Endodermal cell (in vitro differentiated cells): ENCODE measurements at regions not wholly inside any gene's neighbourhood (a gene's known extent, or its start where the extent isn't known, plus 50 kb on each side); places are given as distances from the start of the nearest gene placed in this dataset.

Experiments
- DNase-seq: peaks from one replicate; pipeline ENCODE4 v3.0.0-alpha.2; 2017
- H3K27ac ChIP-seq: 2 replicates; pipeline ENCODE4 v1.5.1; 2013; ENCODE audit warnings: mild to moderate bottlenecking, low read depth, low read length, moderate library complexity
- H3K27me3 ChIP-seq: 2 replicates; pipeline ENCODE4 v1.6.1; 2013; ENCODE audit warnings: mild to moderate bottlenecking, low read length, moderate library complexity; ENCODE audit not compliant: insufficient read depth, control insufficient read depth, poor library complexity, severe bottlenecking
- H3K36me3 ChIP-seq: 2 replicates; pipeline ENCODE4 v1.7.0; 2013; ENCODE audit warnings: mild to moderate bottlenecking, low read length, moderate library complexity; ENCODE audit not compliant: control insufficient read depth, insufficient read depth
- H3K4me1 ChIP-seq: one replicate; pipeline ENCODE4 v1.7.0; 2013; ENCODE audit warnings: low read length; ENCODE audit not compliant: control insufficient read depth, insufficient read depth
- H3K4me3 ChIP-seq: 2 replicates; pipeline ENCODE4 v1.5.1; 2013; ENCODE audit warnings: mild to moderate bottlenecking, low read length, moderate library complexity
- H3K9ac ChIP-seq: 2 replicates; pipeline ENCODE4 v1.6.1; 2013; ENCODE audit warnings: mild to moderate bottlenecking, low read length, moderate library complexity; ENCODE audit not compliant: poor library complexity, severe bottlenecking; ENCODE audit errors: extremely low read depth
- H3K9me3 ChIP-seq: 2 replicates; pipeline ENCODE4 v1.6.1; 2013; ENCODE audit warnings: mild to moderate bottlenecking, low read length, moderate library complexity; ENCODE audit not compliant: control insufficient read depth
- H3K27ac Mint-ChIP-seq: 2 replicates; pipeline ENCODE4 v1.8.0; 2020; ENCODE audit warnings: mixed read lengths
- H3K27me3 Mint-ChIP-seq: 2 replicates; pipeline ENCODE4 v1.8.0; 2021; ENCODE audit warnings: mild to moderate bottlenecking, mixed read lengths; ENCODE audit not compliant: insufficient read depth
- H3K36me3 Mint-ChIP-seq: 2 replicates; pipeline ENCODE4 v1.8.0; 2020; ENCODE audit warnings: low read depth, mixed read lengths
- H3K4me1 Mint-ChIP-seq: 2 replicates; pipeline ENCODE4 v1.8.0; 2020; ENCODE audit warnings: mixed read lengths
- H3K4me3 Mint-ChIP-seq: 2 replicates; pipeline ENCODE4 v1.8.0; 2020; ENCODE audit warnings: mild to moderate bottlenecking, moderate library complexity, mixed read lengths
- H3K9me3 Mint-ChIP-seq: 2 replicates; pipeline ENCODE4 v1.8.0; 2020; ENCODE audit warnings: mild to moderate bottlenecking, mixed read lengths
- WGBS, 2 experiments: methylation state at CpG; one replicate each; pipeline versions ENCODE4 v1.1.5 to v1.1.7; 2013; ENCODE audit warnings: missing lambda C conversion rate in 2 of 2, mixed read lengths in 1 of 2; ENCODE audit not compliant: insufficient coverage in 1 of 2, insufficient read length in 1 of 2; 5-methylcytosine and 5-hydroxymethylcytosine counted together
- TF ChIP-seq, protein P1 (sequence below): fragments of 200-600 bp; sonication (generic); conservative IDR thresholded peaks from 2 replicates; pipeline ENCODE4 v1.5.0; 2021; ENCODE audit warnings: antibody characterized with exemption, mild to moderate bottlenecking

GRCh38 chr10:78366663-78367411 is 333.2 kb downstream of the RPS24 start:
- WGBS, 2 experiments, result 63 to 75% methylated on average over 15 of the region's 15 CpGs
- no peaks in the 10 kb centered on the region for H3K9me3 ChIP-seq
- H3K4me3 ChIP-seq, result no peak overlapping the region
- H3K27ac ChIP-seq, result peak overlapping the region; percentile 41
- H3K27me3 ChIP-seq, result no peaks in the 10 kb centered on the region
- H3K36me3 ChIP-seq, result no peaks in the 10 kb centered on the region
- no peak overlapping the region for H3K4me3 Mint-ChIP-seq
- peaks cover 33% of the 10 kb centered on the region for H3K4me1 Mint-ChIP-seq
- no peaks in the 10 kb centered on the region for H3K4me1 ChIP-seq
- peaks cover 9% of the 10 kb centered on the region for H3K27me3 Mint-ChIP-seq
- TF ChIP-seq, protein P1, sequence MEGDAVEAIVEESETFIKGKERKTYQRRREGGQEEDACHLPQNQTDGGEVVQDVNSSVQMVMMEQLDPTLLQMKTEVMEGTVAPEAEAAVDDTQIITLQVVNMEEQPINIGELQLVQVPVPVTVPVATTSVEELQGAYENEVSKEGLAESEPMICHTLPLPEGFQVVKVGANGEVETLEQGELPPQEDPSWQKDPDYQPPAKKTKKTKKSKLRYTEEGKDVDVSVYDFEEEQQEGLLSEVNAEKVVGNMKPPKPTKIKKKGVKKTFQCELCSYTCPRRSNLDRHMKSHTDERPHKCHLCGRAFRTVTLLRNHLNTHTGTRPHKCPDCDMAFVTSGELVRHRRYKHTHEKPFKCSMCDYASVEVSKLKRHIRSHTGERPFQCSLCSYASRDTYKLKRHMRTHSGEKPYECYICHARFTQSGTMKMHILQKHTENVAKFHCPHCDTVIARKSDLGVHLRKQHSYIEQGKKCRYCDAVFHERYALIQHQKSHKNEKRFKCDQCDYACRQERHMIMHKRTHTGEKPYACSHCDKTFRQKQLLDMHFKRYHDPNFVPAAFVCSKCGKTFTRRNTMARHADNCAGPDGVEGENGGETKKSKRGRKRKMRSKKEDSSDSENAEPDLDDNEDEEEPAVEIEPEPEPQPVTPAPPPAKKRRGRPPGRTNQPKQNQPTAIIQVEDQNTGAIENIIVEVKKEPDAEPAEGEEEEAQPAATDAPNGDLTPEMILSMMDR, result no peak
- H3K9ac ChIP-seq, result no peak overlapping the region
- no peaks in the 10 kb centered on the region for H3K9me3 Mint-ChIP-seq
- no peaks in the 10 kb centered on the region for H3K36me3 Mint-ChIP-seq
- no peak for DNase-seq
- no peak overlapping the region for H3K27ac Mint-ChIP-seq

DNA sequence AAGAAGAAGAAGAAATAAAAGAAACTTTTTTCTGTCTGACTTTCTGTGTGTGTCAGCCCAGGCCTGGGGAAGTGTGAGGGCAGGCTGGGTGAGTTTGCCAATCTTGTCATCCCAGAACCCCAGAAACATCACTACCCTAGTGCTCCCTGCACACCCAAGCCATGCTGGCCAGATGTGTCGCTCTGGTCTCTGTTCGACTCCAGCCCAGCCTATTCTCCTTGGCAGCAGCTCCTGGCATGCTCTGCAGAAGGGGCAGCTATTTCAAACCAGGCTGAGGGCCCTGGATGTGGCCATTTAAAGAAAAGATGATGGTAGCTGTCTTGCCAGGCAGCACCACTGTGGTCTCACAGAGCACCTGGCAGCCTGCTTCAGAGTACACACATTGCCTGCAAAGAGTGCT is 334.1 kb downstream of the RPS24 start:
- Mint-ChIP-seq H3K4me1 (peaks cover 23% of the 10 kb centered on the region), H3K27me3 (peaks cover 9% of the 10 kb centered on the region)
- H3K4me1 ChIP-seq, result no peaks in the 10 kb centered on the region

GRCh38 chr10:78371136-78371535 is 337.5 kb downstream of the RPS24 start:
- TF ChIP-seq, protein P1, result no peak
- Mint-ChIP-seq H3K36me3 (no peaks in the 10 kb centered on the region), H3K4me1 (peaks cover 20% of the 10 kb centered on the region), H3K27me3 (peaks cover 10% of the 10 kb centered on the region), H3K9me3 (no peaks in the 10 kb centered on the region), H3K4me3 (no peak overlapping the region), H3K27ac (no peak overlapping the region)
- H3K27me3 ChIP-seq, result no peaks in the 10 kb centered on the region
- no peak overlapping the region for H3K27ac ChIP-seq
- H3K9ac ChIP-seq, result no peak overlapping the region
- WGBS, 2 experiments, result 69 to 71% methylated on average over 4 of the region's 4 CpGs
- no peaks in the 10 kb centered on the region for H3K9me3 ChIP-seq
- peak; percentile 66 for DNase-seq
- H3K4me3 ChIP-seq, result no peak overlapping the region
- H3K36me3 ChIP-seq, result no peaks in the 10 kb centered on the region
- H3K4me1 ChIP-seq, result no peaks in the 10 kb centered on the region

More for the DNA sequence above, 334.1 kb downstream of the RPS24 start:
- 69% methylated on average over 2 of the region's 2 CpGs; no CpG with 5 or more reads in 1 of the 2 experiments for WGBS, 2 experiments
- no peak overlapping the region for H3K27ac ChIP-seq
- TF ChIP-seq, protein P1, result no peak
- Mint-ChIP-seq H3K4me3 (no peak overlapping the region), H3K9me3 (no peaks in the 10 kb centered on the region), H3K27ac (no peak overlapping the region), H3K36me3 (no peaks in the 10 kb centered on the region)
- no peak overlapping the region for H3K4me3 ChIP-seq
- no peaks in the 10 kb centered on the region for H3K27me3 ChIP-seq
- H3K9ac ChIP-seq, result no peak overlapping the region
- DNase-seq, result no peak
- no peaks in the 10 kb centered on the region for H3K36me3 ChIP-seq
- no peaks in the 10 kb centered on the region for H3K9me3 ChIP-seq
